Neutrophil (primary cell): ENCODE measurements at regions not wholly inside any gene's neighbourhood (a gene's known extent, or its start where the extent isn't known, plus 50 kb on each side); places are given as distances from the start of the nearest gene placed in this dataset.

Experiments used
- H3K27ac ChIP-seq: fragments of 200-600 bp; sonication (generic); 2 replicates; pipeline ENCODE4 v1.5.1; 2016; ENCODE audit warnings: mild to moderate bottlenecking, moderate library complexity
- H3K27me3 ChIP-seq: fragments of 200-600 bp; sonication (generic); 2 replicates; pipeline ENCODE4 v1.6.0; 2016; ENCODE audit warnings: mild to moderate bottlenecking
- H3K36me3 ChIP-seq: fragments of 200-600 bp; sonication (generic); 2 replicates; pipeline ENCODE4 v1.5.1; 2017
- H3K4me1 ChIP-seq, 2 experiments: fragments of 200-600 bp in 1 of 2; sonication (generic) in 1 of 2; 1 replicate in 1 of 2; 2 replicates in 1 of 2; pipeline versions ENCODE4 v1.5.1 to v1.6.1; 2013 to 2016; ENCODE audit warnings: low read depth in 1 of 2, low read length in 1 of 2, mild to moderate bottlenecking in 1 of 2, moderate library complexity in 1 of 2; ENCODE audit not compliant: control insufficient read depth in 1 of 2, insufficient read depth in 1 of 2
- H3K4me3 ChIP-seq, 2 experiments: fragments of 200-600 bp in 1 of 2; sonication (generic) in 1 of 2; 1 replicate in 1 of 2; 2 replicates in 1 of 2; pipeline ENCODE4 v1.5.1; 2013 to 2016; ENCODE audit warnings: low read depth in 1 of 2, low read length in 1 of 2, mild to moderate bottlenecking in 1 of 2, moderate library complexity in 1 of 2
- H3K9me3 ChIP-seq: fragments of 200-600 bp; sonication (generic); 2 replicates; pipeline ENCODE4 v1.5.1; 2016
- CTCF ChIP-seq: fragments of 200-600 bp; sonication (generic); IDR thresholded peaks from 2 replicates; pipeline ENCODE4 v1.5.1; 2016; ENCODE audit warnings: antibody characterized with exemption

- Histone ChIP-seq H3K36me3 (no peaks in the 10 kb centered on the region), H3K4me3 (no peak overlapping the region), H3K27me3 (peaks cover 7% of the 10 kb centered on the region), H3K4me1 (peaks cover 10% of the 10 kb centered on the region in 2 experiments), H3K27ac (no peak overlapping the region), H3K9me3 (no peaks in the 10 kb centered on the region)
- TF ChIP-seq CTCF = no peak
Measured at GRCh38 chr15:70562906-70563305, 200.5 kb downstream of the UACA start.

DNA sequence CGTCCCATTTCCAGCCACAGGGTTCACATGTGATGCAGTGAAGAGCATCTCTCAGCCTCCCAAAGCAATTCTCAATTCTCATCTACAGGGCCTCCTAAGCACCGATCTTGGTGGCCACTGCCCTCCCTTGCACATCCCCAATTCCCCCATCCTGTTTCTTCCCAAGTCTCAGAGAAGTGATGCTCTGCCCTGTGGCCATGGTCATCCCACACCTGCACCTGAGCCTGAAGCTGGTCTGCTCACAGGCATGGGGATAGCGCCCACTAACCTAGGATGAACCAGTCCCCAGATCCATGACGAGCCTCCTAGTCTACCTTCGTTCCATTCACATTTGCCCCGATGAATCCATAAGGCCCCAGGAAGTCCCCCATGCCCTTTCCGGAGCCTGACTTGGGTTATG, 201.5 kb downstream of the UACA start:
- Histone ChIP-seq H3K4me1 (peaks cover 10% of the 10 kb centered on the region in 2 experiments), H3K27me3 (peaks cover 7% of the 10 kb centered on the region), H3K4me3 (no peak overlapping the region), H3K27ac (no peak overlapping the region), H3K9me3 (no peaks in the 10 kb centered on the region), H3K36me3 (no peaks in the 10 kb centered on the region)
- no peak for TF ChIP-seq CTCF

GRCh38 chr15:70560617-70561328, 202.6 kb downstream of the UACA start:
- H3K4me3 ChIP-seq = no peak overlapping the region
- H3K9me3 ChIP-seq = no peaks in the 10 kb centered on the region
- TF ChIP-seq CTCF = no peak
- peaks cover 7% of the 10 kb centered on the region for H3K27me3 ChIP-seq
- H3K27ac ChIP-seq = no peak overlapping the region
- H3K36me3 ChIP-seq = no peaks in the 10 kb centered on the region
- H3K4me1 ChIP-seq = peaks cover 10% of the 10 kb centered on the region in 2 experiments

- Histone ChIP-seq H3K27me3 (peaks cover 7% of the 10 kb centered on the region), H3K9me3 (no peaks in the 10 kb centered on the region), H3K4me1 (peaks cover 10% of the 10 kb centered on the region in 2 experiments), H3K27ac (no peak overlapping the region), H3K36me3 (no peaks in the 10 kb centered on the region), H3K4me3 (no peak overlapping the region)
- TF ChIP-seq CTCF = no peak
Measured at GRCh38 chr15:70559265-70560239, 203.8 kb downstream of the UACA start.

DNA sequence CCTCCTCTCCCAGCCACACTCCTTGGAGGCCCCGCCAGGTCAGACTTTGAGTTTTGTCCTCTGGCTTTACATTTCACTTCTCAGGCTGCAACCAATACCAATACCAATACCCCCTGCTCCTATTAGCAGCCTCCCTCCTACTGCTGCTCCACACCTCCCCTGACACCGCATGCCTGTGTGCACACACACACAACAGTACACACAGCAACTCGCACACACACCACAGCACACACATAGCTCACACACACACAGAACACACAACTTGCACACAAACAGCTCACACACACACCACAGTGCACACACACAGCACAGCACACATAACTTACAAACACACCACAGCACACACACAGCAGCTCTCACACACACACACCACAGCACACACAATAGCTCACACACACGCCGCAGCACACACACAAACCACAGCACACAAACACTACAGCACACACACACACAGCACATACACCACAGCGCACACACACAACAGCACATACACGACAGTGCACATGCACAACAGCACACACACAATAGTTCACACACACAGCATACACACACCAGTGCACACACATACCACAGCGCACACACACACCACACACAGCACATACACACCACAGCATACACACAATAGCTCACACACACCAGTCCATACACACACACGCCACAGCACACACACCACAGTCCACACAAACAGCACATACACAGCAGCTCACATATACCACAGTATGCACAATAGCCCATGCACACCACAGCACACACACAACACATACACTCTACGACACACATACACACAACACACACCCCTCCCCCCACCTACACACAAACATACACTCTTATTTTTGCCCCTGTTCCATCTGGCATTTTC, 204.7 kb downstream of the UACA start:
- no peak for TF ChIP-seq CTCF
- H3K27ac ChIP-seq = no peak overlapping the region
- no peaks in the 10 kb centered on the region for H3K36me3 ChIP-seq
- H3K27me3 ChIP-seq = peaks cover 7% of the 10 kb centered on the region
- H3K4me1 ChIP-seq = peaks cover 10% of the 10 kb centered on the region in 2 experiments
- H3K4me3 ChIP-seq = no peak overlapping the region
- H3K9me3 ChIP-seq = no peaks in the 10 kb centered on the region
